Testis (tissue), 2 donors: ENCODE measurements at regions not wholly inside any gene's neighbourhood (a gene's known extent, or its start where the extent isn't known, plus 50 kb on each side); places are given as distances from the start of the nearest gene placed in this dataset.

ENCODE experiments used
- POLR2A ChIP-seq: fragments of 450-650 bp; IDR thresholded peaks from one replicate; pipeline ENCODE4 v1.6.1; 2017; ENCODE audit warnings: antibody characterized with exemption, mild to moderate bottlenecking, moderate library complexity
- TF ChIP-seq, protein P1 (sequence below), 3 experiments: fragments of 450-650 bp in 2 of 3; fragments of 200-600 bp in 1 of 3; sonication (generic) in 1 of 3; IDR thresholded peaks; one replicate each; pipeline ENCODE4 v1.5.1; 2016 to 2019; ENCODE audit warnings: antibody characterized with exemption in 3 of 3, mild to moderate bottlenecking in 2 of 3, moderate library complexity in 1 of 3

DNA sequence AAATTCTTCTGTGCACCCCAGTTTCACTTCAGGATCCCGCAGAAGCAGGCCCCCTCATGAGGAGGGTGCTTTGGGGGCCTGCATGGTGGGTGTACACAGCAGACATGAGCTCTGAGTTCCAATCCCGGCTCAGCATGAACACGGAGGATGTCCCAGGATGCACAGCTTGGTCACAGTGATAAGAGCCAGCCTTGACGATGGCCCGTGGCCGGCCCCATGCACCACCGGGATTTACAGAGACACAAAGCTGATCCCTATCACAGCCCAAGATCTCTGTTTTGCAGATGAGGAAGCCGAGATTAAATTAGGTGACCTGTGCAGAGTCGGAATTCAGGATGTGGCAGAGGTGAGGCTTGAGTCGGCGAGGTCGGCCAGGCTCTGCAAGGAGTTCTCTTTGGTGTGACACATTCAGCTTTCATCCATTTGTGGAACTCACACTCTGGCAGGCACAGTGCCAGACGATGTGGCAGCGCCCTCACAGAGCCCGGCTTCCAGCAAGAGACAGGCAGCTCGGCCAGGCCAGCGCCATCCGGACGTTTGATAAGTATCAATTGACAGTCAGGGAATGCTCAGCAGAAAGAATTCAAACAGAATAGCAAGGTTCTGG is 456.3 kb upstream of the MYT1L start:
- no peak for TF ChIP-seq POLR2A
- TF ChIP-seq, protein P1, sequence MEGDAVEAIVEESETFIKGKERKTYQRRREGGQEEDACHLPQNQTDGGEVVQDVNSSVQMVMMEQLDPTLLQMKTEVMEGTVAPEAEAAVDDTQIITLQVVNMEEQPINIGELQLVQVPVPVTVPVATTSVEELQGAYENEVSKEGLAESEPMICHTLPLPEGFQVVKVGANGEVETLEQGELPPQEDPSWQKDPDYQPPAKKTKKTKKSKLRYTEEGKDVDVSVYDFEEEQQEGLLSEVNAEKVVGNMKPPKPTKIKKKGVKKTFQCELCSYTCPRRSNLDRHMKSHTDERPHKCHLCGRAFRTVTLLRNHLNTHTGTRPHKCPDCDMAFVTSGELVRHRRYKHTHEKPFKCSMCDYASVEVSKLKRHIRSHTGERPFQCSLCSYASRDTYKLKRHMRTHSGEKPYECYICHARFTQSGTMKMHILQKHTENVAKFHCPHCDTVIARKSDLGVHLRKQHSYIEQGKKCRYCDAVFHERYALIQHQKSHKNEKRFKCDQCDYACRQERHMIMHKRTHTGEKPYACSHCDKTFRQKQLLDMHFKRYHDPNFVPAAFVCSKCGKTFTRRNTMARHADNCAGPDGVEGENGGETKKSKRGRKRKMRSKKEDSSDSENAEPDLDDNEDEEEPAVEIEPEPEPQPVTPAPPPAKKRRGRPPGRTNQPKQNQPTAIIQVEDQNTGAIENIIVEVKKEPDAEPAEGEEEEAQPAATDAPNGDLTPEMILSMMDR (IDR thresholded peaks at IDR 0.05): no peak
